Stimulated activated CD8-positive, alpha-beta memory T cell treated with anti-CD3 and anti-CD28 coated beads, Interleukin-12 subunit alpha, Interleukin-12 subunit beta, amount 100 ng/mL, for 24 hours (primary cell): ENCODE measurements at regions not wholly inside any gene's neighbourhood (a gene's known extent, or its start where the extent isn't known, plus 50 kb on each side); places are given as distances from the start of the nearest gene placed in this dataset.
"Not testable (repeated sequence)": the region's sequence is repeated elsewhere in the genome, so short reads cannot be mapped to it uniquely, and the experiment has no call there.

Experiments used
- DNase-seq: peaks from one replicate; pipeline ENCODE4 v3.0.0-alpha.2; 2020; ENCODE audit errors: extremely low read depth

- DNase-seq: no peak
These were observed 263.6 kb upstream of the NCAM1 start for GRCh38 chr11:112697391-112698178.

GRCh38 chr11:112705148-112705547, 256.1 kb upstream of the NCAM1 start:
- no peak for DNase-seq

GRCh38 chr11:112706863-112707262, 254.4 kb upstream of the NCAM1 start:
- no peak for DNase-seq

- DNase-seq: not testable (repeated sequence)
These were observed 246.9 kb upstream of the NCAM1 start for GRCh38 chr11:112714340-112714739.

GRCh38 chr11:112715056-112715455, 246.2 kb upstream of the NCAM1 start:
- DNase-seq: no peak

GRCh38 chr11:112718483-112718882, 242.7 kb upstream of the NCAM1 start:
- DNase-seq: no peak

GRCh38 chr11:112719736-112720525, 241.3 kb upstream of the NCAM1 start:
- no peak for DNase-seq

GRCh38 chr11:112722148-112722547, 239.1 kb upstream of the NCAM1 start:
- DNase-seq: no peak

GRCh38 chr11:112722876-112723275, 238.3 kb upstream of the NCAM1 start:
- DNase-seq: no peak

- no peak for DNase-seq
These were observed 237.3 kb upstream of the NCAM1 start for GRCh38 chr11:112723676-112724495.

GRCh38 chr11:112724496-112724790, 236.8 kb upstream of the NCAM1 start:
- no peak for DNase-seq

GRCh38 chr11:112725636-112726035, 235.6 kb upstream of the NCAM1 start:
- DNase-seq: no peak

GRCh38 chr11:112727341-112727841, 233.8 kb upstream of the NCAM1 start:
- DNase-seq: no peak

- DNase-seq: no peak
These were observed 232.9 kb upstream of the NCAM1 start for GRCh38 chr11:112728288-112728687.

- DNase-seq: no peak
These were observed 232.5 kb upstream of the NCAM1 start for GRCh38 chr11:112728716-112729115.

- no peak for DNase-seq
These were observed 230.6 kb upstream of the NCAM1 start for GRCh38 chr11:112730591-112730990.

- DNase-seq: no peak
These were observed 229.7 kb upstream of the NCAM1 start for GRCh38 chr11:112731538-112731937.

GRCh38 chr11:112732031-112732430, 229.2 kb upstream of the NCAM1 start:
- DNase-seq: no peak

- DNase-seq: no peak
These were observed 227.0 kb upstream of the NCAM1 start for GRCh38 chr11:112734207-112734606.

- DNase-seq: no peak
These were observed 225.8 kb upstream of the NCAM1 start for GRCh38 chr11:112735470-112735869.

GRCh38 chr11:112744041-112744440, 217.2 kb upstream of the NCAM1 start:
- DNase-seq: no peak

GRCh38 chr11:112745973-112746372, 215.2 kb upstream of the NCAM1 start:
- no peak for DNase-seq
